ENCODE measurements at regions not wholly inside any gene's neighbourhood (a gene's known extent, or its start where the extent isn't known, plus 50 kb on each side); places are given as distances from the start of the nearest gene placed in this dataset.
"Not testable (repeated sequence)": the region's sequence is repeated elsewhere in the genome, so short reads cannot be mapped to it uniquely, and the experiment has no call there.

- in situ Hi-C loops (cut with MboI; ENCODE audit: low sequenced_read_pairs, unreplicated experiment): no loop called here
- no peak for TF ChIP-seq CTCF (IDR thresholded peaks at IDR 0.05; ENCODE audit: borderline replicate concordance, control extremely low read depth, extremely low read depth, insufficient read depth, missing control alignments)
- DNase-seq (ENCODE audit: low spot score): peak; percentile 60
Observed at GRCh38 chr1:70504176-70504820, 93.2 kb downstream of the CTH start.

- in situ Hi-C loops (cut with MboI; ENCODE audit: low sequenced_read_pairs, unreplicated experiment): no loop called here
- no peak for DNase-seq (ENCODE audit: low spot score)
- no peak for TF ChIP-seq CTCF (IDR thresholded peaks at IDR 0.05; ENCODE audit: borderline replicate concordance, control extremely low read depth, extremely low read depth, insufficient read depth, missing control alignments)
Observed at GRCh38 chr1:70504821-70505193, 93.7 kb downstream of the CTH start.

- DNase-seq (ENCODE audit: low spot score); in situ Hi-C loops (cut with MboI; ENCODE audit: low sequenced_read_pairs, unreplicated experiment): not testable (repeated sequence)
Observed at GRCh38 chr1:70507991-70508390, 96.9 kb downstream of the CTH start.

GRCh38 chr1:70509996-70510876 lies 99.2 kb downstream of the CTH start:
- in situ Hi-C loops (cut with MboI; ENCODE audit: low sequenced_read_pairs, unreplicated experiment): loop anchor here (10.0 kb wide), 1 partner anchor 375 kb away; no protein-coding TSS in a partner anchor
- TF ChIP-seq CTCF (IDR thresholded peaks at IDR 0.05; ENCODE audit: borderline replicate concordance, control extremely low read depth, extremely low read depth, insufficient read depth, missing control alignments): peak; percentile 54
- peak; percentile 53 for DNase-seq (ENCODE audit: low spot score)

DNA sequence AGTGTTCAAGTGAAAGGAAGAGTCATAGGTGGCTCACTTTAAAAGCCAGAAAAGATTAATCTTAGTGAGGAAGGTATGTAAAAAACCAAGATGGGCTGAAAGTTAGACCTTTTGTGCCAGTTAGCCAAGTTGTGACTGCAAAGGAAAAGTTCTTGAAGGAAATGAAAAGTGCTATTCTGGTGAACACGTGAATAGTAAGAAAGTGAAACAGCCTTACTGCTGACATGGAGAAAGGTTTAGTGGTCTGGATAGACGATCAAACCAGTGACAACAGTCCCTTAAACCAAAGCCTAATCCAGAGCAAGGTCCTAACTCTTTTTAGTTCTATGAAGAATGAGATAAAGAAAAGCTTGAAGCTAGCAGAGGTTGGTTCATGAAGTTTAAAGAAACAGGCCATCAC lies 106.4 kb downstream of the CTH start:
- no peak for DNase-seq (ENCODE audit: low spot score)
- no peak for TF ChIP-seq CTCF (IDR thresholded peaks at IDR 0.05; ENCODE audit: borderline replicate concordance, control extremely low read depth, extremely low read depth, insufficient read depth, missing control alignments)
- in situ Hi-C loops (cut with MboI; ENCODE audit: low sequenced_read_pairs, unreplicated experiment): loop anchor here (10.0 kb wide), 1 partner anchor 383 kb away; no protein-coding TSS in a partner anchor

- no peak for DNase-seq (ENCODE audit: low spot score)
- in situ Hi-C loops (cut with MboI; ENCODE audit: low sequenced_read_pairs, unreplicated experiment): loop anchor here (10.0 kb wide), 1 partner anchor 383 kb away; no protein-coding TSS in a partner anchor
- no peak for TF ChIP-seq CTCF (IDR thresholded peaks at IDR 0.05; ENCODE audit: borderline replicate concordance, control extremely low read depth, extremely low read depth, insufficient read depth, missing control alignments)
Observed at GRCh38 chr1:70518106-70518505, 107.0 kb downstream of the CTH start.
